ENCODE measurements at regions not wholly inside any gene's neighbourhood (a gene's known extent, or its start where the extent isn't known, plus 50 kb on each side); places are given as distances from the start of the nearest gene placed in this dataset.

DNA sequence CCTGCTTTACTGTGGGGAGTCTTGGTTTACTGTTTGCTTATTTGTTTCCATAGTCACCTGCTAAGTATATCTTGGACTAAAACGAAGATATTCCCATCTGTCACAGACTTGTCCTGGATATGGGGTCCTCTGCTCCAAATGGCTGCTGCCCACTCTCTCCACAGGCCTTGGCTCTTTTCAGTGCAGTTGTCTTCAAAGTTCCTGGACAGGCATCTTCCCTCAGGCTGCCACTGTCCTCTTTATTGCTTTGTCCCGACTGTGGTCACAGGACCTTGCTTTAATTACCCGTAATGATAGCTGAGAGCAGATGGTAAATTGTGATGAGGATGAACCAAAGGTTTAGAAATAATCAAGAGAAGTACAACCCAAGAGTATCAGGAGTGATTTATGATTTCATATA, 713.9 kb upstream of the CCDC179 start:
- TF ChIP-seq, protein P1, sequence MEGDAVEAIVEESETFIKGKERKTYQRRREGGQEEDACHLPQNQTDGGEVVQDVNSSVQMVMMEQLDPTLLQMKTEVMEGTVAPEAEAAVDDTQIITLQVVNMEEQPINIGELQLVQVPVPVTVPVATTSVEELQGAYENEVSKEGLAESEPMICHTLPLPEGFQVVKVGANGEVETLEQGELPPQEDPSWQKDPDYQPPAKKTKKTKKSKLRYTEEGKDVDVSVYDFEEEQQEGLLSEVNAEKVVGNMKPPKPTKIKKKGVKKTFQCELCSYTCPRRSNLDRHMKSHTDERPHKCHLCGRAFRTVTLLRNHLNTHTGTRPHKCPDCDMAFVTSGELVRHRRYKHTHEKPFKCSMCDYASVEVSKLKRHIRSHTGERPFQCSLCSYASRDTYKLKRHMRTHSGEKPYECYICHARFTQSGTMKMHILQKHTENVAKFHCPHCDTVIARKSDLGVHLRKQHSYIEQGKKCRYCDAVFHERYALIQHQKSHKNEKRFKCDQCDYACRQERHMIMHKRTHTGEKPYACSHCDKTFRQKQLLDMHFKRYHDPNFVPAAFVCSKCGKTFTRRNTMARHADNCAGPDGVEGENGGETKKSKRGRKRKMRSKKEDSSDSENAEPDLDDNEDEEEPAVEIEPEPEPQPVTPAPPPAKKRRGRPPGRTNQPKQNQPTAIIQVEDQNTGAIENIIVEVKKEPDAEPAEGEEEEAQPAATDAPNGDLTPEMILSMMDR (IDR thresholded peaks at IDR 0.05; ENCODE audit: low read depth, low read length): no peak
- TF ChIP-seq EZH2phosphoT487 (IDR thresholded peaks at IDR 0.05; ENCODE audit: low read depth): no peak
